Posterior cingulate gyrus (tissue), 11 donors: ENCODE measurements at regions not wholly inside any gene's neighbourhood (a gene's known extent, or its start where the extent isn't known, plus 50 kb on each side); places are given as distances from the start of the nearest gene placed in this dataset.

Source experiments
- DNase-seq, 10 donors: peaks; one replicate each; pipeline versions ENCODE4 v3.0.0 to v3.0.0-alpha.2; 2020 to 2021; ENCODE audit warnings: mixed read lengths in 3 of 10
- intact Hi-C: fragments of 100-400 bp; cut with DNase I; formaldehyde crosslinking; loops from one replicate; pipeline ENCODE4 v1.15.1; 2023

DNA sequence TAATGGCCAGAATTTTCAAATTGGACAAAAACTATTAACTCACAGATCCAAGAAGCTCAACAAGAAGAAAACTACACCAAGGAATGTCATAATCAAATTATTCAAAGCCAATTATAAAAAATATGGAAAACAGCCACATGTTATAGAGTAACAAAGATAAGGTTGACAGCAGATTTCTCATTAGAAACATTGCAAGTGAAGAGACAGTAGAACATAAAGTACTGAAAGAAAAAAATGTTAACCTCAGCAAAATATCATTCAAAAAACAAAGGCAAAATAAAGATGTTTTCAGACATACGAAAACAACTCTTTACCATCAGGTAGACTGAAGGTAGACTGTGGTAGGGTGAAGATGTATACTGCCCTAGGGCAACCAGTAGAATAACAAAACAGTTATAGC is 83.4 kb downstream of the KCNRG start:
- no peak for DNase-seq
- intact Hi-C loops = no loop called here

DNA sequence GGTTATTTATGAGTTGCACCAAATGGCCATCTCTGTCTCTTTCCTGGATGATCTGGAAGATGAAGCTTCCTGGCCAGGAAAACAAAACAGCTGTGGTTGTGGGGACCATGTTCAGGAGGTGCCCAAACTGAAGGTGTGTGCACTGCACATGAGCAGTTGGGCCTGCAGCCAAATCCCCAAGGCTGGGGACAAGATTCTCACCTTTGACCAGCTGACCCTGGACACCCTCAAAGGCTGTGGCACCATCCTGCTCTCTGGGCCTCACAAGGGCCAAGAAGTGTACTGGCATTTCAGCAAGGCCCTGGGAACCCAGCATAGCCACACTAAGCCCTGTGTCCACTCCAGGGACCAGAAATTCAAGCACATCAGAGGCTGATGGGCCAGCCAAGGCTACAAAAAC is 84.2 kb downstream of the KCNRG start:
- intact Hi-C loops = no loop called here

DNA sequence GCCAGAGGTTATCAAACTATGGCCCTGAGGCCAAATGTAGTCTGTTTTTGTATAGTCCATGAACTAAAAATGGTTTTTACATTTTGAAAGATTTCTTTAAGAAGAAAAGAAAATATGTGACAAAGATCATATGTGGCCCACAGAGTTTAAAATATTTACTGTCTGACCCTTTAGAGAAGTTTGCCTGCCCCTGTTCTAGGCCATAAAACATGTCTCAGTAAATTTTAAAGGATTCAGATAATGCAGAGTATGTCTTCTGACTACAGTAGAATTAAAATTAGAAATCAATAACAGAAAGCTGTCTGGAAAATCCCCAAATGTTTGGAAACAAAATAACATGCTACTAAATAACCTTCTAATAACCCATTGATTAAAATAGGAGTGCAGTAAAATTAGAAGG is 86.3 kb downstream of the KCNRG start:
- no peak for DNase-seq
- intact Hi-C loops = no loop called here

More for the DNA sequence above, 84.2 kb downstream of the KCNRG start:
- DNase-seq = no peak

DNA sequence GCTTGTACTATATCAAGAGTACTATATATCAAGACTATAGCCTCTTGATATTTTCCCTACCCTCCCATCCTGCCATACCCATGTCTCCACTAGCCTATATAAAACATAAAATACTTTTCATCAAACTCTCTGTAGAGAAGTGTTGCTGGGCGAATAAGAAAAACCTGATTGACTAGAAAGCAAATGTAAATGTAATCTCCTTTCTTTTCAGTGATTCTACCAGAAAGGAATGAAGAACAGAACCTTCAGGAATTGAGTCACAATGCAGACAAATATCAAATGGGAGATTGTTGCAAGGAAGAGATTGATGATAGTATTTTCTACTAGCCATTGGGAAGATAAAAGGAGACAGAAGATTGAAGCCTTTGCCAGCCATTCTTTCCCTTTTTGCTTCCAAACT is 89.2 kb downstream of the KCNRG start:
- no peak for DNase-seq
- intact Hi-C loops = no loop called here

DNA sequence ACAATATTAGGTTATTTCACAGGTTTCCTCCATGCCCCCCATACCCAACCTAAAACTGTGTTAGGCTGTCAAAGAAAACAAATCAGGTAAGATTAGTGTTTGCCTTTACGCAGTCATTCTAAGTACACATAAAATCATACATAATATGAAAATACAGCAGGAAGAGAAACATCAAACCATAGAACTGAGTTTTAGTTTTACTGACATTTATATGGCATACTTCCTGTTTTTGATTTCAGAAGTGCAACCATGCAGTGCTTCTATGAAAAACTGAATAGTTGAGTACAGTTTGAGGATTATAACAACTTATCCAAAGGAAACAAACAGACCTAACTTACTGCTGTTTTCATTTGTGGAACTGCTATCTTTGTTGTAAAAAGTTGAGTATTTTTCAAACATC is 91.3 kb downstream of the KCNRG start:
- intact Hi-C loops = no loop called here
- DNase-seq = no peak

DNA sequence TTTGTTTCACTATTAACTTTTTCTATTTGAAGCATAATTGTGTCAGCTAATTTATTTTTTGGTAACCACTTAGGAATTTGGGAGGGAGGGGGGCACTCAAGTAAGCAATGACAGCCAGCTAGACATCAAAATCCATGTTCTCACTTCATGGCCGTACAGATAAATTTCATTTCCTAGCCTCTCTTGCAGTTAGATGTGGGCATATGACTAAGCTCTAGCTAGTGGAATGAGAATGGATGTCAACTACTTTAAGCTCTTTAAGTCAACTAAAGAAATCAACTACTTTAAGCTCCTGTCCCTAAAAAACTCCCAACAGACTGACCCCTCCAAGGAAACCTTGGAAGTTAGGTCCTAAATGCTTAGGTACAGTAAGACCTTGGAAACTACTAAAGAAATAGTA is 92.0 kb downstream of the KCNRG start:
- no peak for DNase-seq
- intact Hi-C loops = no loop called here

DNA sequence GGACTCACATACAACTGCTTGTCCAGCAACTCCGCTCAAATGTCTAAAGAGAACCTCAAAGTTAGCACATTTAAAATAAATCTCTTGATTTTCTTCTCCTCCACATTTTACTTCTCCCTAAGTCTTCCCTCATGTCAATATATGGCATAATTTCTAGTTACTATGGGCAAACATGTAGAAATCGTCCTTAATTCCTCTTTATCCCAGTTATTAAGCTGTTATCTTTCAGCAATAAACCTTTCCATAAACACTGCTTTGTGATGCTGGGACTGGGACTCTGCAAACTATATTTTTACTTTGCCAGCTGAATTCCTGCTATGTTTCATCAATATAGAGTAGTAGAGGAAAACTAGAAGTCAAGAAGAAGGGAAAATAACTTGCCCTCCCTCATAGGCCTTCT is 99.7 kb downstream of the KCNRG start:
- intact Hi-C loops = no loop called here

DNA sequence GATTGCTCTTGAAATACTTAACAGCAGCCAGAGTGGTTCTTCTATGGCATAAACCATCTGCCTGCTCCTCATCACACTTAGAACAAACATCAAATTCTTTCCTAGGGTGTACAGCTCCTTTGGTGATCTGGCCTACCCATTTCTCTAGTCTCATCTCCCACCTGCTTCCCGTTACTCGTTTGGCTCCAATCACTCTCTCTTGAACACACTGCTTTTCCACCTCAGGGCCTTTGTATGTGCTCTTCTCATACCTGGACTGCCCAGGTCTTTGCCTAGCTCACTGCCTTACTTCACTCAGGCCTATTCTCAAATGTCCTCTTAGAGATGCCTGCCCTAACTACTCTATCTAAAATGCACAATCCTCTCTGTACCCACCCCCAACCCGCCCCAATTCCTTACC is 100.5 kb downstream of the KCNRG start:
- DNase-seq = no peak
- intact Hi-C loops = no loop called here

More for the DNA sequence above, 99.7 kb downstream of the KCNRG start:
- no peak for DNase-seq

DNA sequence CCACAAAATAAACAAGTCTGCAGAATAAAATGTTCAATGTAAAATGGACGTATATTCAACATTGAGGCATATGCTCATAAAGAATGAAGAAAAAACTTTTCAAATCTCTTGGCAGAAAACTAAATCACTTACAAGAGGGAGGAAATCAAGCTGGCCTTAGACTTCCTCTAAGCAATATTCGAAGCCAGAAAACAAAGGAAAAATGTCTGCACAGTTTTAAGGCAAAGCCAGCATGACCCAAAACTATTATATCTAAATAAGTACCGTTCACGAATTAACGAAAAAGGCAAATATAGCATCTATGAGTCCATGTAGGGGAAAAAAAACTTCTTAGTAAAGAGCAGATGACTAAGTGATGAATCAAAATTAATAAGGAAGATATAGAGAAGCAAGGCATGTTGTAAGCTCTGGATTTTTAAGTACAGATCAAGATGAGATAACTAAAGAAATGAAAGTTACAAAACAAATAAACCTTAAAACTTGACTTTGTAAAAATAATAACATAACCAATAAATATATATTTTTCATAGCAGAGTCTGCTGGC is 101.3 kb downstream of the KCNRG start:
- no peak for DNase-seq
- intact Hi-C loops = no loop called here

DNA sequence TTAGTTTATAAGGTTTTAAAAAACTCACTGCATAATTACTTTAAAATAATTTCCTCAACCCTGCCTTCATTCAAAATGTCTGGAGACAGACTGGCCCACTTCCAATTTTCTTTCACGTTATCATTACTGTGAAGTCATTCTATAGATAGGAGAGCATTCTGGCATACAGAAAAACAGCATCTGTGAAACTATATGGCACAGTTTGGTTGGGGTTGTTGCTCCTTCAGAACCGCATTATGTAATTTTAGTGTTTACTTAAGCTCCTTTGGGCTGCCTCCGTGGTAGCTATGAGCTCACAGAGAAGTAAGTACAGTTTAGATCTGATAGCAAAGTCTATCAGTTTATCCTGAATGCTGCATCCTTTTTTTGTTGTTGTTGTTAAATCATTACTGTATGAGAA is 104.3 kb downstream of the KCNRG start:
- DNase-seq = no peak
- intact Hi-C loops = no loop called here

DNA sequence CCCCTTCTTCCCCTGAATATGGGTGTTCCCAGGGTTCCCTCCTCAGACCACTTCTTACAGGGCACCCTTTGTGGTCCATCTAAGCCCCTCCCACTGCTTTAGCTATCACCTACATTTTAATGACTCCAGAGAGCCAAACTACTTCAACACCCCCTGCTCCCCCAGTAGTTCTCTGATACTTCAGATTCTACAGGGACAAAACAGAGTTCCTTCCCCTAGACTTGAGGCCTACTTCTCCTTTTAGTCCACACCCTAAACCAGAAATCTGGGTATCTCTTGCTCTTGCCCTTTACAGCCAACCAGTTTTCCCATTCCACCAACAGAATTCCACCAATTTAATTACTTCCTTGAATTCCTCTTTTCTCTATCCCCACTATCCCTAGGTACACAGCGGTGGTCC is 107.2 kb downstream of the KCNRG start:
- intact Hi-C loops = loop anchor here (10.0 kb wide), 1 partner anchor 282 kb away; no protein-coding TSS in a partner anchor
- no peak for DNase-seq

DNA sequence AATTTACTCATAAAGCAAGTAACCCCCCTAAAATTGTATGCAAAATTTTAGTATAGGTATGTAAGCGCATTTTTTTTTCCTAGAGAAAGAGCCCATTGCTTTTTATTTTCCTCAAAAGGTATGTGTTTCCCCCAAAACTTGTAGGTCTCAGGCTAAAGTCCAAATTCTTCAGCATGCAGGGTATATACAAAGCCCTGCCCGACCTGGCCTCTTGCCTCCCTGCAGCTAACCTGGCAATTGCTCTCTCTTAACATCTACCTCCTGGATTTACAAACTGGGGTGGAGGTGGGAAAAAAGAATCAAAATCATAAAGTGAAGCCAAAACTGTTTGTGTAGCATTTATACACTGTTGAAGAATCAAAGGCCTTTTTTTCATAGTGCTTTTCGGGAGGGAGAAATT is 107.8 kb downstream of the KCNRG start:
- intact Hi-C loops = loop anchor here (10.0 kb wide), 1 partner anchor 282 kb away; no protein-coding TSS in a partner anchor
- DNase-seq = no peak

DNA sequence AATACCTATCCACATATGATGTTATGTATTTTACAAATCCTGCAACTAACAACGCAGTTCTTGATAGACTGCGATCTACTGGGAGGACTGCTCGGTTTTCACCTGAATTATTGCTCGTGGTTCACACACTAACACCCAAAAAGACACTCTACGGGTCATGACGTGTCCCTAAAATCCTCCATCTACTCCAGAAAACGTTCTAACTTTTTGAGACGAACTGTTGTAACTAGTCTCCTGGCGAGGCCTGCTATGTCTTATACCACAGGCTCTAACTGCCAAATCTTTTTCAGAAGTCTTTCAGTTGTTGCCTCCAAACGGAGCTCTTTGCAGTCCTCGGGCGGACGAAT is 108.2 kb downstream of the KCNRG start:
- intact Hi-C loops = loop anchor here (10.0 kb wide), 1 partner anchor 281 kb away; no protein-coding TSS in a partner anchor
- DNase-seq = no peak

DNA sequence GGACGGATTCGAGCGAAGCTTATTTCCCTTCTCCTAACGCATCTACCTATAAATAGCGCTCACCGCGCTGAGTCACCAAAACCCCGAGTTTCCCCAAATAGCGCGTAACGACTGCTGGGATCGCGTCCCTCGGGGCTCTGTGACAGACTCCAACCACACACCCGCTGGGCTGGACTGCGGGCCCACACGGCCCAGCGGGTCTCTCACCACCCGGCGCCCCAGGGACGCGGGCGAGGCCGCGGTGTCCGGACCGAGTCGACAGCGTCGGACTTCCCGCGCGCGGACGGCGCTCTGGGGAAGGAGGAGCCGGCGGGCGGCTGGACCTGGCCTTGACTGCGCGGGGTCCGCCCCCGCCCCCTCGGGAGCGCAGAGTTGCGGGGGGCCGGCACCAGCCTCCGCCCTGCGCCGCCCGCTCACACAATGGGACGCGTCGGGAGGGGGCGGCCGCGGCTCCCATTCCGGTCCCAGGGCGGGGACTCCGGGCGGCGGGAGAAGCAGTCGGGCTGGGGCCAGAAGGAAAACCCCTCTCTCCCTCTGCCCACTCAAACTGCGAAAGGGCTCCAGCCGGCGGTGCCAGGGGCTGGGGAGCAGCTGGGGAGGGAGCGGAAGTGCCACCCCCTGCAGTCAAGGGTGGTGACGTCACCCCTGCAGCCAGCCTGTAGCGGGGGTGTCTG is 108.8 kb downstream of the KCNRG start:
- intact Hi-C loops = loop anchor here (1.0 to 10.0 kb wide), 3 partner anchors 42 to 281 kb away; partner anchors contain the start of gene TRIM13
- peak in 8 of 10 donors; percentile 34 to 99 (median 84) for DNase-seq

DNA sequence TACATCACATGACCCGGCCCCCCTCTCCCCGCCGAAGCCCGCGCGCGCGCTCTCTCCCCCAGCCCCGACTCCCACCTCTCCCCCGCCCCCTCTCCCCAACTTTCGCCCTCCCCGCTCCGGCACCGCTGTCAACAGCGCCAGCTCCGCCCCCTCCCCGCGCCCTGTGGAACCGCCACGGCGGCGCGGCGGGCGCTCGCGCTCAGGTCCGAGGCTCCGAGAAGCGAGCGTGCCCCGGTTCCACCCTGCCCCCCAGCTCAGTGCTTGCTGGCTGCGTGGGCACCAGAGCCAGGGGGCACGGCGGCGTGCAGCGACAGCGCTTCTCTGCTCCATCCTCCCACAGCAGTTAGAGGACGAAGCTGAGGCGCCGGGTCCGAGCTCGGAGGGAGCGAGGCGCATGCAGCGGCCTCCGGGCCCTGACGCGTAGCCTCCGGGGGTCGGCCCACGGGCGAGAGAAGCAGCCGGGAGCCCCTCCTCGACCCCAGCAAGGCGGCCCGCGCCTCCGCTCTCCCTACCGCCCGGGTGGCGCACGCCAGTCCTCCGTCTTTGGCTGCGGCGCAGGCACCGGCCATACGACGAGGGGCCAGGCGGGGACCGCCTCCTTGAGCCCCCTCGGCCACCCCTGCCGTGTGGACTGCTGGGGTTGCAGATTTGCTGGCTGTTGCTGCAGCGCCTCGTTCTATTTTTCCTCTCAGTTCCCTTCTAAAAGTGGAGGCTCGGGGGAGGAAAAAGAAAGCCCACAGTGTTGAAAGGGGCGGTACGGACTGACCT is 109.5 kb downstream of the KCNRG start:
- intact Hi-C loops = loop anchor here (1.0 to 10.0 kb wide), 3 partner anchors 42 to 280 kb away; partner anchors contain the start of gene TRIM13
- DNase-seq = peak in 7 of 10 donors; percentile 86 to 98 (median 91)

DNA sequence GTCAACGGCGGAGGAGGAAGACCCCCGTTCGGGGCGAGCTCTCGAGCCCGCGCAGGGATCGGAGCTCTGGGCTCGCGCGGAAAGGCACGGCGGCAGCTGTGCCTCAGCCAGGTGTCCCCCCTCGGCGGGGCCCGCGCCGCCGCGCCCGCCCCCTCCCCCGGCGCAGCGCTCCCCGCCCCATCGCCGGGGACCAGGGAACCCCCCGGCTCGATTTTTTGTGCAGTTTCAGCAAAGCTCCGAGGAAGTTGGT is 110.0 kb downstream of the KCNRG start:
- intact Hi-C loops = loop anchor here (2.0 to 10.0 kb wide), 2 partner anchors 128 to 280 kb away; partner anchors contain the start of gene TRIM13
- DNase-seq = no peak

DNA sequence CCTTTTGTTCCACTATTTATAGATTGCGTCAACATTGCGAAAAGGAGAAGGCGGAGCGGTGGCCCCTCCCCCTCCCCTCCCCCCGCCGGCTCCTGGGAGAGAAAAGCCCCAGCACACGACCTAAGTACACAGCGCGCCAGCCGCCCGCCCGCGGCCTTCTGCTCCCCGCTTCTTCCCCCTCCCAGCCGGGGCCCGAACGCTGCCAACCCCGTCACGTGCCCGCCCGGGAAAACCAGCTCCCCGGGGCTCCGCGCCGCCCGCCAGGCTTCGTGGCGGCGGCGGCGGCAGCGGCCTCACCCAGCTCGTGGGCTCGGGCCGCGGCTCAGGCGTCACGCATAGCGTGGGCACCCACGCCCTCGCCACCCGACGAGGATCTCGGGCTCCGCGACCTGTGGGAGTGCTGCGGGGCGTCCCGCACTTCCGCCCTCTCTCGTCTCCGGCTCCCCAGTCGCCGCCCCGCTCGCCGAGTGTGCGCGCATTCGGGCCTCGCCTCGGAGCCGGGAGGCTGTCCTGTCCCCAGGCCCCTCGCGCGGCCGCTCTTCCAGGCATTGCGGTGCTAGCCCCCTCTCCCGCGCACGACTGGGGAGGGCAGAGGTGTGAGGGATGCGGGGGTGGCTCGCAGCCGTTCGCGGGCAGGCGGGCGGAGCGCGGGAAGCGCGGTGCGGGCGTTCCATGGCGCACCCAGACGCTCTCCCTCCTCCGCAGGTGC is 110.5 kb downstream of the KCNRG start:
- intact Hi-C loops = loop anchor here (2.0 to 10.0 kb wide), 2 partner anchors 129 to 279 kb away; partner anchors contain the start of gene TRIM13
- peak; percentile 87 to 99 (median 92) for DNase-seq

DNA sequence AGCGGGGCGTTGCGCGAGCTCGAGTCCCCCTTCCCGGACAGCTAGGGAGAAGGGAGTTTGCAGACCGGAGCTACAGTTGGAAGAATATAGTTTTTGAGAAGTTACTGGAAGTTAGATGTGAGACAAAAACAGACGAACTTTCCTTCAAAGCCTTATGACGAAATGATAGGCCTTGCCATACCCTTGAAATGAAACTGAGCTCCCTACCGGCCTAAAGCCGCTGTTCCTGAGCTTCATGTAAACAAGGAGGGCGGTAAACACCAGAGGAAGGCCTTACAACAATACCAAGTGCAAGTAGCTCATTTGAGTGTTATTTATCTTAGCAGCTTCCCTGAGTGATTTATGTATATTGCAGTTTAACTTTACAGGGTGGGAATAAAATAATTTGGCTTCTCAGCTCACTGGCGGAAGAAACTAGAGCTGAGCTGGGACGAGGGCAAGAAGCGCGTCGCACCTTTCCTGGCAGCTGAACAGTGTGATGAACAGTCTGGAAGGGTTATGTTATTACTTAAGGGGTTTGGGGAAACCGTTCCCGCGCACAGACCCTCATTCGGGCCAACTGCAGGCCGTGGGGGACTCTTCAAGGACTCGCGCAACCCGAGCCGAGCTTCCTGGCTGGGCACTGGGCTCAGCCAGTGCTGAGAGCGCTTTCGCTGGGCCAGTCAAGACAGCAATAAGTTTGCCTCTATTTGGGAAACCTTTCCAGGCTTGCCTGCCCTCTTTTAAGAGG is 111.2 kb downstream of the KCNRG start:
- DNase-seq = no peak
- intact Hi-C loops = loop anchor here (10.0 kb wide), 1 partner anchor 278 kb away; no protein-coding TSS in a partner anchor

DNA sequence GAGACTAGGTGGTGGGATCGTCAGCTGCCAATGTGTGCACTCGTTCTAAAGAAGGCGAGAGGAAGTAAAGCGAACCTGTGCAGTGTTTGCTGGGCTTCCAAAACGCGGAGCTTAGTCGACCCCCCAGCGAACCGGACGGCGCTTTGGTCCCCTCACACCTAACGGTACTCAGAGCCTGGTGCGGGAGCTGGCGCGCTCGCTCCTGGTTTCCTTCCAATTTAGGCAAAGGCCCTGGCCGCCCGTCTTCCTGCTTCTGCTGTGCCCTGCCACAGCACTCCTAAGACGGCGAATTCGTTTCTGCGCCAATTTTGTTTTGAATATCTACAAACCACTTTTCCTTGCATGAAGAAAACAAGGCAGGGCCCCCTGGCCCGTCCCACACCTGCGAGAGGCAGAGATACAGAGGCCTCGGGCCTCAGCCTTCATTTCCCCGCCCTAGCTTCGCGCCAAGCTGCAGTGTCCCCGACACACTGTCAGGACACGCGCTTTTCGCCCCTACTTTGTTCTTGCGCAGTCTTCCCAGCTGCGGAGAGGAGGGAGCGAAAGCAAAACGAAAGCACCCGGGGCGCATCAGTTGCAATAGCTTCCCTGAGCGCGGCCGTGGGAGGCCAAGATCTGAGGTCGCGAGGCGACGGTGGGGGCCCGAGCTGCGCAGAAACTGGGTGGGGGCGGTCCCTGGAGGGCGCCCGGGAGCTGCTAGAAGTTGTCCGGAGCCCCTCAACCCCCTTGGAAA is 111.9 kb downstream of the KCNRG start:
- DNase-seq = peak in 2 of 10 donors; percentile 61 to 77
- intact Hi-C loops = loop anchor here (10.0 kb wide), 1 partner anchor 278 kb away; no protein-coding TSS in a partner anchor
